NCI-H2227 treated with DMSO at 0.1 percent for 48 hours (cell line): ENCODE measurements at regions not wholly inside any gene's neighbourhood (a gene's known extent, or its start where the extent isn't known, plus 50 kb on each side); places are given as distances from the start of the nearest gene placed in this dataset.

Source experiments
- DNase-seq: peaks from one replicate; lab custom pipeline; 2025; lab: John Stamatoyannopoulos, UW

- DNase-seq, result no peak
Measured at GRCh38 chr4:157667836-157668235, 447.3 kb downstream of the GRIA2 start.

DNA sequence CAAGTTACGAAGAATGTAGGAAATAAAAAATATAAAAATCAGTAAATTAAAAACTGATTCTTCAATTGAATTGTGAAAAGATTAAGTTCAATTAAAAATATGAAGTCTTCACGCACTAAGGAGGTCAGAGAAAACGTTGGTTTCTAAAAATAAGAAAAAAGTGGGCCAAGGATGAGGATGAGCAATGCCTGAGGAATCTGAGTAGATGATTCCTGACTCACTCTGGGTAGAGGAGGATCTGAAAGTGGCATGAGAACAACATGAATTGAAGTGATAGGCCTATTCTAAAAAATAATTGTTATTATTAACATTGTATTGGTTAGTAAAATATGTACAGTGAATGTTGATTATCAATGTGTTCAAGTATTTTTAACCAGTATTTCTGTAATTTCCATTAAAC, 444.2 kb downstream of the GRIA2 start:
- DNase-seq, result no peak

DNA sequence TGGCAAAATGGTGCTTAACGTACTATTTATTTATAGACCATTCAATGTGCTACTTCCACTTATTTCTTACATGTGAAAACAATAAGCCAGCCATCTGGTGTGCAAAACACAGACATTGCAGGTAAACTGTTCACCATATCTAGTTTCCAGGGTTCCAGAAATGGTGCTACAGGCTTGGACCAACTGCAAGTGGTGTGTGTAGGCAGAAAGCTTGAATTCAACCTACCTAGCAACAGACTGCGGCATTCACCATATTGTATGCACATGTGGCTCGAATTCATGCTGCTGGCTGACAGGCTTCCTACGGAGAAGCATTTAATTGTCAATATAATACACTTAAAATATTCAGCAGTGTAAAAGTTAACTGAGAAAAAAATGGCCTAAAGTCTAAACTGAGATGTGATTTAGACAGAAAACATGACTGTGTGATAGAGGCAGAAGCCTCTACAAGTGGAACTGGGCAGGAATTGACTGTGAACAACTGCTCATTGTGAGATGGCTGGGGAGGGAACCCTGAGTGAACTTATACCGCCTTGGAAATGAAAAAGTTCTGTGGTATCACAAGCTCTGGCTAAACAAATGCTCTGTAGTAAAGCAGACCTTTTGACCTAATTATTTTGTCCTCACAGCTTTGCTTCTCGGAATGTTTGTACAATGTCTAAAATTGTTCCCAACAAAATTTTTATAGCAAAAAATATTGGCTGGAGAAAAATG, 434.7 kb downstream of the GRIA2 start:
- DNase-seq, result no peak

GRCh38 chr4:157643257-157643656, 422.7 kb downstream of the GRIA2 start:
- no peak for DNase-seq

- no peak for DNase-seq
Measured at GRCh38 chr4:157634057-157634456, 413.5 kb downstream of the GRIA2 start.

- no peak for DNase-seq
Measured at GRCh38 chr4:157616741-157617472, 396.4 kb downstream of the GRIA2 start.

DNA sequence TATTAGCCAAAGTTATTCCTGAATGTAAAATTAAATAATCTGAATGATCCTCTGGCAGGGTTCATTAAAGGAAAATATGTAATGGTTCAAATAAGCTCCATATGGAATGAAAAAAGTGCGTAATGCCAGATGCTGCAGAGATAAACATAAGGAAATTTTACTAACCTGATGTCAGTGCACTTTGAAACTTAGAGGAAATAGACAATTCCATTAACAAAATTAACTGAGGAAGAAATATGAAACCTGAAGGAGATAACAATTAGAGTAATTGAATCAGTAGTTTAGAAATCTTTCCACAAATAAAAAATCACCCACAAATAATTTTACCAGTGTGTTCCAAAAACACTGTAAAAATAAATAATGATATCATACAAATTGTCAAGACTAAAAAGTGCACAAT, 387.5 kb downstream of the GRIA2 start:
- DNase-seq, result no peak

GRCh38 chr4:157600583-157600982, 380.1 kb downstream of the GRIA2 start:
- DNase-seq, result no peak

DNA sequence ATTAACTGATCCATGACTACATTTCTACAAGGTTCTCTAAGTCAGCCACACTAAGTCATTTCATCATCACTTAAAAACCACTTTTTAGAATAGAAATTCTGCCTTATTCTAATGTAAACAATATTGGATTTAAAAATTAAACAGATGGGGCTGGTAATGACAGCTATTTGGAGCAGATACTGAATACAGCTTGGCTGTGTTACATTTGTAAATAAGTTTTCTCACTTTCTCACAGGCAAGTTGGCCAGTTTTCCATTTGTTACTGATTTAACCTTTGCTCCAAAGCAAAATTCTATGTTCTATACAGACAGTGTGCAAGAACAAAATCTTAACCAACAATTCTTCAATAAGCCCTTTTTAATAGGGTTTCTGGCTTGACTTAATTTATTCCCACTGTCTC, 370.7 kb downstream of the GRIA2 start:
- DNase-seq, result no peak

DNA sequence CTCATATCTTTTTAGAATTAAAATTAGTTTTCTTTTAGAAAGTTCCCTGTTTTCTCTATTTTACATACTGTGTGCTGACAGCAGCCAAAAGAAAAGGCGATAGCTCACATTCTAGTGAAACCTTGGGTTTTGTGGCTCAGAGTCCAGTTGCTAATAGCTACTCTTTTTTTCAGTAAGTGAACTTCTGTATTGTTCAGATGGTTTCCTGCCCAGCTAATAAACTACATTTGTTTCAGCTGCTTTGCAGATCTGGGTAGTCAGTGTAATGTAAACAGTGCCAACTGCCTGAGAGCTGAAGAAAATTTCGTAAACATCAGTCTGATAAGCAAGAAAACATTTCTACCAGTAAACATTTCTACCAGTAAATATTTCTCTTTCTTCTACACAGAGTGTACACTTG, 370.2 kb downstream of the GRIA2 start:
- DNase-seq, result no peak

DNA sequence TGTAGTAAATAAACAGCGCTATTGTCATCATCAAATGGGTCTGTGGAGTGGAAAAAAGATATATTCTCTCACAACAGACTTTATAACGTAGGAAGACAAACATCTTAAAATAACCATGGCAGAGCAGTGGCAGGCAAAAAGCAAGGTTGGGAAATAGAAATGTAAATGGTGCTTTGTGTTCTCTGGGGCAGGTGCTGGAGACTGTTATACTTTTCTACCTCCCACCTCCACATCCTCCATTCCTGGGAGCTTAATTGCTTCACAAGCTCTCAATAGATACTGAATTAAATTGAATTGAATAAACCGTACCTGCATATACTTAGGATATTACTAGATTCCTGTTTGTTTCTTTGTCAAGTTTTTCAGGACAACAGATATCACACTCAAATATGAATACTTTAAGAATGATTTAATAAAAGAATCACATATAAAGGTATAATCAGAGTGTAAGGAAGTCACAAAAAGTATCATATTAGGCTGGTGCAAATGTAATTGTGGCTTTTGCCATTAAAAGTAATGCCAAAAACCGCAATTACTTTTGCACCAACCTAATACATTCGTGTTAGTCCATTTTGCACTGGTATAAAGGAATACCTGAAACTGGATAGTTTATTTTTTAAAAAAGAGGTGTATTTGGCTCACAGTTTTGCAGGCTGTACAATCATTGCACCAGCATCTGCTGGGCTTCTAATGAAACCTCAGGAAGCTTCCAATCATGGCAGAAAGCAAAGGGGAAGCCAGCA, 367.3 kb downstream of the GRIA2 start:
- no peak for DNase-seq

DNA sequence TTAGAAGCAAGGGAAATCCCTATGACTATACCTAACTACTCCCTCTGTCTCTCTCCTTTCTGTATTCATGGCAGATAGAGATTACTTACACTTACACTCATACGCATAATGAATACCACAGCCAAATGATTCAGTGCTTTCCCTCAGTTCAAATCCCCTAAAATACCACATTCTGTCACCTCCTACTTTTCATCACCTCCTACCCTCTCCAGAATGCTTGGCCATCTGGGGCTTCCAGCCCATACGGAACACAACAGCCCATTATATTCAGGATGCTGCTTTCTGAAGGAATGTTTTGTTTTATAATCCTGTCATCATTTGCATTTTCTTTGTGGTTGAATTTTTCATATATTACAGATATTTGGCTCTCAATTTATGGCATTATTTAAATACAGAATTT, 361.6 kb downstream of the GRIA2 start:
- no peak for DNase-seq

- DNase-seq, result no peak
Measured at GRCh38 chr4:157576671-157577217, 356.2 kb downstream of the GRIA2 start.

- no peak for DNase-seq
Measured at GRCh38 chr4:157575339-157575738, 354.8 kb downstream of the GRIA2 start.

DNA sequence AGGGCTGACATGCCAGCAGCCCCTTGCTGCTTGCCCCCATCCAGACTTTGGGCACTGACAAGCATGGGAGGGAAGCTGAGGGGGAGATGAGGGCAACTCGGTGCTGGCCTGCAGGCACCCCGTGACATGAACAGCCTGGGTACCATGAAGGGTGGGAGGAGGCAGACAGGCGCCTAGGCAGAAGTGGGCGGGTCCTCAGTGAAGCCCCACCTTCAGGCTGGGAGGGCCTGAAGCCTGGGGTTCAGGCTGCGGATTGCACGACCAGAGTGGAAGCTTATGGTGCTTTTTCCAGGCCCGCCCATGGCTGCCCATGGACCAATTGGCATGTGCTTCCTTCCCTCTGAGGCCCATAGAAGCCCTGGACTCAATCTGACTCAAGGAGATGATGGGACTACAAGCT, 354.1 kb downstream of the GRIA2 start:
- DNase-seq, result no peak

GRCh38 chr4:157572951-157573350, 352.4 kb downstream of the GRIA2 start:
- DNase-seq, result no peak

DNA sequence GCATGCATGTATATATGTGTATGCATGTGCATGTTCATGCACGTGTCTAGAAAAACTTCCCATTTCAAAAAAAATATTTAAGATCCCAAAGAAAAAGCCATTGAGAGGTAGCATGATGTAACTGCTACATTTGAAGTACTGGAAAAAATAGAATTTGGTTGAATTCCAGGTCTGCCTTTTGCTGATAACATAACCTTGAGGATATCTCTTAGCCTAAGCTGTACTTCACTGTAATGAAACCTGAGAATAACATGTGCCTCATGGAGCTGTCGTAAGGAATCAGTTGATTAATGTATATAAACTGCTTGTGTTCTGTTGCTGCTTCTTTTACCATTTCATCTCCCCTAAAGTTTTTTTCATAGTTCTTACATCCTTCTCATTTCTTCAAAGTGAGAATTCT, 351.8 kb downstream of the GRIA2 start:
- DNase-seq, result no peak

- no peak for DNase-seq
Measured at GRCh38 chr4:157564771-157565170, 344.2 kb downstream of the GRIA2 start.

GRCh38 chr4:157564218-157564617, 343.7 kb downstream of the GRIA2 start:
- no peak for DNase-seq

DNA sequence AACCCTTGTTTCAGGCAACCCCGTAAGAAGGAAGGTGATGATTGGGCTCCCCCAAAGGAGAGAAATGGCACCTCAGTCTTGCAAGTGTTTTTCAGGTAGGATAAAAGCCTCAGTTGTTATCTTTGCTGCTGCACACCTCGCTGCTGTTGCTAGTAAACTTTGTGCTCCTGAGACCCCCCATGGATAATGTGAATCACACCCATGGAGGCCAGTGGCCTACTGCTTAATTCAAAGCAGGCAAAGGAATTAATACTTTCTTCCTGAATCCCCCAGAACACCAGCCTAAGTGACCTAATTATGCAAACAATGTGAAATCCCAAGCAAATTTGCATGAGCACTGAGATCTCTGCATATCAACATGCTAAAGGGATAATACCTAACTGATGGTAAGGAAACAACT, 337.5 kb downstream of the GRIA2 start:
- no peak for DNase-seq

GRCh38 chr4:157550028-157550427, 329.5 kb downstream of the GRIA2 start:
- no peak for DNase-seq

- DNase-seq, result no peak
Measured at GRCh38 chr4:157527954-157528353, 307.4 kb downstream of the GRIA2 start.

GRCh38 chr4:157521906-157522305, 301.4 kb downstream of the GRIA2 start:
- no peak for DNase-seq
